HG03280 (cell line): ENCODE measurements at regions not wholly inside any gene's neighbourhood (a gene's known extent, or its start where the extent isn't known, plus 50 kb on each side); places are given as distances from the start of the nearest gene placed in this dataset.
A peak's percentile ranks its signal among the peaks of the same experiment; 100 is the strongest.
"Not testable (repeated sequence)": the region's sequence is repeated elsewhere in the genome, so short reads cannot be mapped to it uniquely, and the experiment has no call there.

Experiments
- ATAC-seq: cut with Tn5 transposase; IDR thresholded peaks from one replicate; pipeline ENCODE4 v1.9.1; 2021; ENCODE audit warnings: mild to moderate bottlenecking, moderate library complexity; ENCODE audit not compliant: unreplicated experiment

GRCh38 chr6:154920495-154921200 lies 74.5 kb upstream of the TIAM2 start:
- no peak for ATAC-seq

GRCh38 chr6:154921482-154921881 lies 73.6 kb upstream of the TIAM2 start:
- no peak for ATAC-seq

GRCh38 chr6:154923199-154923869 lies 71.8 kb upstream of the TIAM2 start:
- ATAC-seq: no peak

GRCh38 chr6:154925130-154925529 lies 70.0 kb upstream of the TIAM2 start:
- no peak for ATAC-seq

- ATAC-seq: no peak
These were observed 68.7 kb upstream of the TIAM2 start for GRCh38 chr6:154926366-154926765.

GRCh38 chr6:154928325-154928922 lies 66.7 kb upstream of the TIAM2 start:
- peak; percentile 70 for ATAC-seq

- no peak for ATAC-seq
These were observed 64.7 kb upstream of the TIAM2 start for GRCh38 chr6:154930451-154930851.

GRCh38 chr6:154931711-154932424 lies 63.2 kb upstream of the TIAM2 start:
- ATAC-seq: no peak

- ATAC-seq: no peak
These were observed 62.5 kb upstream of the TIAM2 start for GRCh38 chr6:154932515-154933027.

GRCh38 chr6:154933181-154933827 lies 61.8 kb upstream of the TIAM2 start:
- ATAC-seq: no peak

- no peak for ATAC-seq
These were observed 57.6 kb upstream of the TIAM2 start for GRCh38 chr6:154937306-154938220.

- no peak for ATAC-seq
These were observed 56.9 kb upstream of the TIAM2 start for GRCh38 chr6:154938221-154938580.

- not testable (repeated sequence) for ATAC-seq
These were observed 56.3 kb upstream of the TIAM2 start for GRCh38 chr6:154938727-154939285.

- ATAC-seq: no peak
These were observed 52.3 kb upstream of the TIAM2 start for GRCh38 chr6:154942770-154943169.

- no peak for ATAC-seq
These were observed 49.7 kb upstream of the TIAM2 start for GRCh38 chr6:154945271-154945890.
